HL-60 (cell line): ENCODE measurements at regions not wholly inside any gene's neighbourhood (a gene's known extent, or its start where the extent isn't known, plus 50 kb on each side); places are given as distances from the start of the nearest gene placed in this dataset.

Source experiments
- CTCF ChIP-seq: IDR thresholded peaks from one replicate; pipeline ENCODE4 v1.5.1; 2011; ENCODE audit warnings: low read length, control low read depth, inconsistent platforms; ENCODE audit not compliant: insufficient read depth
- POLR2AphosphoS5 ChIP-seq: IDR thresholded peaks from 2 replicates; pipeline ENCODE4 v1.6.1; 2012; ENCODE audit warnings: low read depth

- no peak for TF ChIP-seq CTCF
- TF ChIP-seq POLR2AphosphoS5: no peak
Measured at GRCh38 chr6:139498715-139499114, 124.3 kb upstream of the CITED2 start.
